ENCODE measurements at regions not wholly inside any gene's neighbourhood (a gene's known extent, or its start where the extent isn't known, plus 50 kb on each side); places are given as distances from the start of the nearest gene placed in this dataset.

- Histone ChIP-seq H3K9me3 (no peaks in the 10 kb centered on the region), H3K4me1 (replicated peaks) (no peaks in the 10 kb centered on the region), H3K27me3 (replicated peaks; ENCODE audit: insufficient read depth) (no peaks in the 10 kb centered on the region), H3K36me3 (no peaks in the 10 kb centered on the region), H3K27ac (no peak overlapping the region), H3K4me3 (no peak overlapping the region)
- no peak for DNase-seq (ENCODE audit: low spot score)
- TF ChIP-seq POLR2AphosphoS5 (IDR thresholded peaks at IDR 0.05) (no peak), POLR2A (IDR thresholded peaks at IDR 0.05) (no peak)
- TF ChIP-seq, protein P1, sequence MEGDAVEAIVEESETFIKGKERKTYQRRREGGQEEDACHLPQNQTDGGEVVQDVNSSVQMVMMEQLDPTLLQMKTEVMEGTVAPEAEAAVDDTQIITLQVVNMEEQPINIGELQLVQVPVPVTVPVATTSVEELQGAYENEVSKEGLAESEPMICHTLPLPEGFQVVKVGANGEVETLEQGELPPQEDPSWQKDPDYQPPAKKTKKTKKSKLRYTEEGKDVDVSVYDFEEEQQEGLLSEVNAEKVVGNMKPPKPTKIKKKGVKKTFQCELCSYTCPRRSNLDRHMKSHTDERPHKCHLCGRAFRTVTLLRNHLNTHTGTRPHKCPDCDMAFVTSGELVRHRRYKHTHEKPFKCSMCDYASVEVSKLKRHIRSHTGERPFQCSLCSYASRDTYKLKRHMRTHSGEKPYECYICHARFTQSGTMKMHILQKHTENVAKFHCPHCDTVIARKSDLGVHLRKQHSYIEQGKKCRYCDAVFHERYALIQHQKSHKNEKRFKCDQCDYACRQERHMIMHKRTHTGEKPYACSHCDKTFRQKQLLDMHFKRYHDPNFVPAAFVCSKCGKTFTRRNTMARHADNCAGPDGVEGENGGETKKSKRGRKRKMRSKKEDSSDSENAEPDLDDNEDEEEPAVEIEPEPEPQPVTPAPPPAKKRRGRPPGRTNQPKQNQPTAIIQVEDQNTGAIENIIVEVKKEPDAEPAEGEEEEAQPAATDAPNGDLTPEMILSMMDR (IDR thresholded peaks at IDR 0.05) = no peak
- WGBS = 83% methylated on average over 6 of the region's 6 CpGs
- intact Hi-C loops (cut with DNase I) = no loop called here
Observed at GRCh38 chr10:131000244-131000643, 311.3 kb downstream of the TCERG1L start.

DNA sequence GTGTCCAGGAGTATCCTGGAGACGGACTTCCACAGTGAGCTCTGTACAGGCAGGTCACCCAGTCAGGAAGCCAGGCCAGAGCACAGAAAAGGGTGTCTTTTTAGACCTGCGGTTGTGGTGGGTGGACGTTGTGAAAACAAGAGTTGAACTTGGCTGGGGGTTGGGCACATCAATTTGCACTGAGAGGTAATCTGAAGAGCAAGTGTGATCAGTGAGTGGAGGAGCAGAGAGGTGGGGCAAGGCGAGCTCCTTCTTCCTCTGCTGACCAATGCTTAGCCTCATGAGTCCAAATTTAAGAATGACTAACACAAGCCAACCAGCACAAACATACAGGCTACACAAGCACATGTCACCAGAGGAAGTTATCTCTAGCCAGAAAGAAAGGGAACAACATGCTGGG, 310.8 kb downstream of the TCERG1L start:
- TF ChIP-seq, protein P1 (IDR thresholded peaks at IDR 0.05) = no peak
- TF ChIP-seq POLR2A (IDR thresholded peaks at IDR 0.05) (no peak), POLR2AphosphoS5 (IDR thresholded peaks at IDR 0.05) (no peak)

DNA sequence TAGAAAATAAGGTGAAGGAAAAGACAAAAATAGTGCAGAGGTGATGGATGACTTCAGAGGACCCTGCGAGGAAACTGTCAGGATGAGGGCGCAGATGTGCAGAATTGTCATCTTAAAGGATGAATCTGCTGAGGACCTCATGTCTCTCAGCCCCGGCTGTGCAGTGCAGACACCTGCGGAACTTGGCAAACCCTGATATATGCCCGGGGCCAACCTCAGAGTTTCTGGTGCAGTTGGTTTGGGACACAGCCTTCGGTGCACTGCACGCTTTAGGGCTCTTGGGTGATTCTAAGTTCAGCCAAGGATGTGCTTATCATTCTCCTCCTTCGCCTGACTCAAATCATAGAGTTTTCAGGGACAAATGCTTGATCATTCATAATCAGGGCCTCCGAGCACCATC, 310.1 kb downstream of the TCERG1L start:
- TF ChIP-seq, protein P1 (IDR thresholded peaks at IDR 0.05) = no peak
- TF ChIP-seq POLR2A (IDR thresholded peaks at IDR 0.05) (no peak), POLR2AphosphoS5 (IDR thresholded peaks at IDR 0.05) (no peak)
- H3K4me1 ChIP-seq (replicated peaks) = no peaks in the 10 kb centered on the region
- DNase-seq (ENCODE audit: low spot score) = no peak
- intact Hi-C loops (cut with DNase I) = no loop called here
- no peaks in the 10 kb centered on the region for H3K27me3 ChIP-seq (replicated peaks; ENCODE audit: insufficient read depth)
- H3K27ac ChIP-seq = no peak overlapping the region
- H3K4me3 ChIP-seq = no peak overlapping the region
- no peaks in the 10 kb centered on the region for H3K9me3 ChIP-seq
- H3K36me3 ChIP-seq = no peaks in the 10 kb centered on the region
- 85% methylated on average over 9 of the region's 9 CpGs for WGBS

More for the DNA sequence above, 310.8 kb downstream of the TCERG1L start:
- no peaks in the 10 kb centered on the region for H3K36me3 ChIP-seq
- WGBS = 64% methylated on average over 4 of the region's 4 CpGs
- intact Hi-C loops (cut with DNase I) = no loop called here
- no peaks in the 10 kb centered on the region for H3K27me3 ChIP-seq (replicated peaks; ENCODE audit: insufficient read depth)
- H3K27ac ChIP-seq = no peak overlapping the region
- no peak overlapping the region for H3K4me3 ChIP-seq
- DNase-seq (ENCODE audit: low spot score) = no peak
- no peaks in the 10 kb centered on the region for H3K4me1 ChIP-seq (replicated peaks)
- no peaks in the 10 kb centered on the region for H3K9me3 ChIP-seq

GRCh38 chr10:131002031-131002861, 309.3 kb downstream of the TCERG1L start:
- Histone ChIP-seq H3K36me3 (no peaks in the 10 kb centered on the region), H3K4me3 (no peak overlapping the region), H3K9me3 (no peaks in the 10 kb centered on the region), H3K27me3 (replicated peaks; ENCODE audit: insufficient read depth) (no peaks in the 10 kb centered on the region), H3K4me1 (replicated peaks) (no peaks in the 10 kb centered on the region), H3K27ac (no peak overlapping the region)
- WGBS = 51% methylated on average over 12 of the region's 12 CpGs
- intact Hi-C loops (cut with DNase I) = no loop called here
- no peak for TF ChIP-seq POLR2A (IDR thresholded peaks at IDR 0.05)
- TF ChIP-seq, protein P1 (IDR thresholded peaks at IDR 0.05) = no peak
- TF ChIP-seq POLR2AphosphoS5 (IDR thresholded peaks at IDR 0.05) = no peak
- DNase-seq (ENCODE audit: low spot score) = no peak

GRCh38 chr10:131003455-131003854, 308.1 kb downstream of the TCERG1L start:
- Histone ChIP-seq H3K4me1 (replicated peaks) (no peaks in the 10 kb centered on the region), H3K36me3 (no peaks in the 10 kb centered on the region), H3K27me3 (replicated peaks; ENCODE audit: insufficient read depth) (no peaks in the 10 kb centered on the region), H3K27ac (no peak overlapping the region), H3K9me3 (no peaks in the 10 kb centered on the region), H3K4me3 (no peak overlapping the region)
- intact Hi-C loops (cut with DNase I) = no loop called here
- WGBS = 69% methylated on average over 4 of the region's 4 CpGs
- no peak for DNase-seq (ENCODE audit: low spot score)
- TF ChIP-seq POLR2AphosphoS5 (IDR thresholded peaks at IDR 0.05) (no peak), POLR2A (IDR thresholded peaks at IDR 0.05) (no peak)
- TF ChIP-seq, protein P1 (IDR thresholded peaks at IDR 0.05) = no peak
